Activated naive CD4-positive, alpha-beta T cell (primary cell): ENCODE measurements at regions not wholly inside any gene's neighbourhood (a gene's known extent, or its start where the extent isn't known, plus 50 kb on each side); places are given as distances from the start of the nearest gene placed in this dataset.
A peak's percentile ranks its signal among the peaks of the same experiment; 100 is the strongest.

Experiments
- DNase-seq, 4 experiments: peaks; one replicate each; lab custom pipeline; 2025; lab: John Stamatoyannopoulos, UW

DNA sequence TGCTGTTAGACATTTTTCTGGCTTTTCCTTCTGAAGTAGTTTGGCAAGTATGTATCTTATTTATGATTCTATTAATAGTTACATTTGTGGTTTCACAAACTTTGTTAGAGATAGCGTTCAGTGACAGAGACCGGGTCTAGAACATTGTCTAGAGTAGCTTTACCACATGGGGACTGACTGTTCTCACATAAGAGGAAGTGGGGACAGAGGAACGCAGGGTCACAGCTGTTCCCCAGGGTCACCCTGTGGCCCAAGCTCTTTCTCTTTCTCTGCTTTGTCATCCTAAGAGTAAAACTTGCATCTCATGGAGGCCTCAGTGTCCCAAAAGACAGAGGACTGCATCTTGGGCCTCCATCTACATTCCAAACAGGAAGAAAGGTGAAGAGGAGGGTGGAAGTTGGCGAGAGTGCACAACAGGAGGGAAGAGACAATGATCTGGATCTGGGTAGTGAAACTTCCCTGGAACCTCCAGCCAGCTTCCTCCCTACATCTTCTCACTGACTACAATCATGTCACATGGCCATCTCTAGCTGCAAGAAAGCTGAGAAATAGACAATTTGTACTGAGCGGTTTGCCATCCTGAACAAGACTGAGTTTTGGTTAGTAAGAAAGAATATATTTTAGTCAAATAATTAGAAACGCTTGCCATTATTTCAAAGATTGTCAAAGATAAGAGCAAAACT is 645.8 kb upstream of the ARID1B start:
- no peak for DNase-seq

DNA sequence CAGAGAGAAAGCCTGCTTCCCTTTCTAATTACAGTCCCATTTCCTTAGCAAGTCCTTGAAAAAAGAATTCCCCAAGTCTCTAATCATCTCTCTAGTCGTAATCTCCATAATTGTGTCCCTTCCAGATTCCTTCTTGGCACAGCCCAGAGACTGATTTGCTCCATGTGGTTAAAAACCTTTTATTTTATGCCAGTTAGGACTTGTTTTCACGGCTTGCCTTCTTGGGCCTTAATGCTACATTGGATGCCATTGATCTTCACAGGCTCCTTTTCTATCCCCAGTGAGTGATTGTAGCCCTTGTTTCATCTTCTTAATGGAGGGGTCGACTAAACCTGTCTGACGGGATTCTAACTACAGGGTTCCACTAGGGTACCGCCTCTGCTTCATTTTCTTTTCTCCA is 650.6 kb upstream of the ARID1B start:
- DNase-seq: no peak

DNA sequence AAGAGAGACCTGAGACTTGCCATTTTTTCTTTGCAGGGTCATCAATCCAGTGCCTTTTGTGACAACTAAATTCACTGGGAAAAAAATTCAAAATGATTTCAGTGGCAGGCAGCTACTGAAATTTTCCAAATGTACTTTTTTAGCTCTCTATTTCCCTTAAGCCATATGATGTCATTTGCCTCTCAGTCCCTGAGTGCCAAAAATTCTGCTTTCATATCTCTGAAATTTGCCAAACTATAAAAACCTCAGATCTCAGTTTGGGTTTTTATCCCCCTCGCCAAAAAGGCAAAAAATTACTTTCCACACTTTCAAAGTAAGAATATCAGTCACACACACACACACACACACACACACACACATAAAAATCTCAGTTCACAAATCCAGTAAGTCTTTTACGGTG is 651.3 kb upstream of the ARID1B start:
- no peak for DNase-seq

DNA sequence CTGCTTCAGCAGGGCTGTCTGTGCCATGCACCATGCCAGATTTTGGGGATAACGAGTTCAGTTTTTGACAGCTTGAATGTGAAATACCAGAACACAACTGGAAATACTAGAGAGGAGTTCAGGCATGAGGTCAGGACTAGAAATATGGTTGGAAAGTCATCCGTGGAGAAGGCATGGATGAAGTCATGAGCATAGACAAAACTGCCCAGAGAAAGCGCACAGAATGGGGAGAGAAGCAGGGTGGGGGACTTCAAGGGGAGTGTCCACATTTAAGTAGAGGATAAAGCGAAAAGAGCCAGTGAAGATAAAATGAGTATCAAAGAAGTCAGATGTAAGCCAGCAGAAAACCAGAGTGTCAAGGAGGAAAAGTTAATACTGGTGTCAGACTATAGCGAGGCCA is 653.4 kb upstream of the ARID1B start:
- no peak for DNase-seq

DNA sequence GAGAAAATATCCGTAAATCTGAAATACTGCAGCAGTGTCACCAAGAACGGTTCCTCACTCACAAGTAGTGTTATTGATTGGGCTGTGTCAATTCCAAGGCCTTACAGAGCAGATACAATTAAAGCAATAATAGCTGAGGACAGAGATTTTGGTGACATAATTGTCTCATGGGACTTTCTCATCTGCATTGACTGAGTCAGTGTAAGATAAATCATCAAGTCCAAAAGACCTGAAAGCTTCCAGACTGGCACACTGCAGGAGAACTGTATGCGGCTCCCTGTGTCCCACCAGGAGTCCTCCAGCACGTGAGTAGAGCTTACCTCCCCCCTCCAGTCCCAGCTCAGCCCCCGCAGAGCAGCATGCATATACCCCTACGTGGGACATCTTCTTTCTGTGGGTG is 655.2 kb upstream of the ARID1B start:
- no peak for DNase-seq

DNA sequence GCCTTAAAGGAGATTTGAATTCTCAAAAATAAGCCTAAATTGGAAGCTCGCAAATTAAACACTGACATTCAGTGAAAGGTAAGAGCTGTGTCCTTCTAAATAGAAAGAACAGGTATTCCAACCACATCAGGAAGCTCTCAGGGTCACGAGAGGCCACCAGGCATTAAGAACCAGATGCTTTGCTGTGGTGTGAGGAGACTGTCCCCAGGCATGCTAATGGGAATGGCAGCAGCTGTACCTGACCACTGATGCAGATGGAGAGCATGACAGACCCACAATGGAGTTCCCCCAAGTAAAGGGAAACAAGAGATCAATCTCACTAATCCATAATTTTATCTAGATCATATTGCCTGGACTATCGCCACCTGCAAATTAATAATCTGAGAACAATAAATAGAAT is 658.9 kb upstream of the NOX3 start:
- no peak for DNase-seq

DNA sequence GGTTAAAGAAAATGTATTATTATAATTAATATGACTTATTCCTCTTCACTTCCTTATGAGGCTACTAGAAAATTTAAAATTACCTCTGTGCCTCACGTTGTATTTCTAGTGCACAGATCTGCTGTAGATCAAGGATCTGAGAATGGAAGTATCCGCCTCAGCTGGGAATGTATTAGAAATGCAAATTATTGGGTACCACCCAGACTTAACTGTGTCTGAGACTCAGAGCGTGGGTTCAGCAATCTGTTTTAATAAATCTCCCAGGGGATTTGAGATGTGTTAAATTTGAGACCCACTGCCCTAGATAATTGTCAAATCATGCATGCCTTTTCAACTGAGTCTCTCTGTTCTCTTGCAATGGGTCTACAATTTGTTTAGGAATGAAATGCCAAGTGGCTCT is 658.0 kb upstream of the NOX3 start:
- DNase-seq: no peak

DNA sequence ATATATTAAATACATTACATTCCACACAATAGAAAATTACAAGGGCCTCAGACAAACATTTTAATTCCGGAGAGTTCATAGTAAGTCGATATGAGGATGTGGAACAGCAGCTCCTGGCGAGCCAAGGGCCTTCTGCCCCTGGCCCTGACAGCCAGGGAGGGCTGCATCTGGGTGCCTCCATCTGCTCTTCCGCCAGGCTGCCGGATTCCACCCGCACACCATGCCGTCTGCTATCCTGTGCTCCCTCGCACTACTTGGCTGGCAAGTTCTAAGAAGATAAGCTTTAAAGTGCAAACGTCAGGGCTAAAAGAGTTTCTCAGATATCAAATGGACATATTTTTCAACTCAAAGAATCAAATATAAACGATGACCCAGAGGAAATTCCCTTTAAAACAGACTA is 656.3 kb upstream of the NOX3 start:
- DNase-seq: no peak

DNA sequence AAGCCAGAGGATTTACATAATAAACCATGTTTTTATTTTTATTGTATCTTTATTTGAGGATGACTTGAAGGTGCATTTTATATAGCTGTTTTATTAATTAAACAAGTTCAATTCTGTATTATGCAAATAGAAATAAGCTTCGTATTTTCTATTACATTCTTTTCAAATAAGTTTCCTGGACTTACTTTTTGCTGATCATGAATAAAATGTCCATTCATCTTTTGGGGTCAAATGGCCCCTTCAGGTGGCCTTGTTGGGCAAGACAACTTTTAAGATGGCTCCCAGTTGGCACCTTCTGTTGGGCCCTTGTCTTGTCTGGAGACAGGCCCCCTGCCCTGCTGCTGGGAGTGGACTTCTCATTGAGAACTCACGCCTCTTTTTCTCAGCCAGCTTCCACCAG is 654.6 kb upstream of the NOX3 start:
- DNase-seq: no peak

DNA sequence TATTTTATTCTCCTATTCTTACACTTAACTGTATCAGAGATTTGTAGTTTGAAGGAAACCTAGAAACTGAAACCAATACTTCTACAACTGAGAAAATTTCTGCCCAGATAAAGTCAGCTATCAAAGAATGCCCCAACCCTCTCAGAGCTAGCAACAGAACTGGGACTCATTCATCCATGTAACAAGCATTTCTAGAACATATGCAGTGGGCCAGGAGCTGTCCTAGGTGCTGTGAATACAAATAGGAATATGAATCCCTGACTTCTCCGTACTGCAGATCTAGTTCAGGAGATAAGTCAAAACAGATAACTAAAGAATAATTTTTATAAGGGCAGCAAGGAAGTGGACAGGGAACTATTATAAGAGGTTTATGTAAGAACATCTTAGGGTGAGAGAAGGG is 654.1 kb upstream of the NOX3 start:
- no peak for DNase-seq

DNA sequence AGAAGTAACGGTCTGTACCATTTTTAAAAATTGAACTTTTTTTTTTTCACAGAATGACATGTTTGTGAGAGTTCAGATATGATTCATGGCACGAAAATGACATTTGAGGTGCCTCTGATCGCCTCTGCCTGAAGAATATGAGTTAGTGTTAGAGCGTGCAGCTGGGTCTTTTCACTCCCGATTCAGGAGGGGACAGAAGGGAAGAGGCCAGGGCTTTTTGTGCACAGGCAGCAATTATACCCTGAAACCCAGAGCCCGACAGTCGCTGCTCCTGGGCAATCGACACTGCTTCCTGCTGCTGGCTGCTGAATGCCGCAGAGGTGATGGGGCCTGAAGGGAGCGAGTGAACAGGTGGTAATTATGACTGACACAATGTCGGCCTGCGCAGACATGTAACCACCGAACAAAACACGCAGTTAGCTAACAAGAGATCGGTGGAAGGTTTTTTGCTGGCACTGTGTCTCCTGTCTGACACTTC is 652.0 kb upstream of the NOX3 start:
- DNase-seq: no peak

DNA sequence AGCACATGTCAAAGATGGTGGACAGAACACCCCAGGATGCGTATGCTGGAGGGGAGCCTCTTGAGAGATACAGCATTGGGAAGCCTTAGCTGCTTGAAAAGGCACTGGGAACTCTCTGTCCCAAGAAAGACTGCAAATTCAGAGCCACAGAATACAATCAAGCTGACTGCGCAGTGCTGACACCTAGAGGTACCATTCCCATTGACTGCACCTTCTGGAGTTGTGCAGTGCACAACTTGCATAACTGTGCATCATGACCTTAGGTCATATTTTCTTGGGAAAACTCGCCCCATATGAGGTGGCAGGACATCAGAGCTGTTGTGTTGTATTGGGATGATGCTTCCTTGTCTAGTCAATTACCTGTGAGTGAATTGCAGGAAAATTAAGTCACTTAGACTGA is 646.5 kb upstream of the NOX3 start:
- DNase-seq: no peak

DNA sequence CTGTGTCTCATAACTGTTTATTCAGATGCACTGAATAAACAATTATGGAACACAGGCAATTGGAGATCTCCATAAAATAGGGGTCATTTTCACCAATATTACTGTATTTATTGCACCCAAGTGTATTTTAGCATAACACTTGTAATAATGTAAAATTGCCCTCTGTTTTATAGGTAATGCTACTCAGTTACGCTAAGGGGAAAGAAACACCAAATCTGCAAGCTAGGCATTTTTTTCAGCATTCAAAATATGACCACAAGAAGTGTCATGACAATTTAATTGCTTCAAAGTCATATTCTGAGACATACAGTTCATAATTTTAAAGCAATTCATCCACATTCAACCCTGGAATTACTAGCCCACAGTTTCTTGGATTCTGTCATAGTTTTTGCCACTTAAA is 643.2 kb upstream of the NOX3 start:
- DNase-seq: no peak

DNA sequence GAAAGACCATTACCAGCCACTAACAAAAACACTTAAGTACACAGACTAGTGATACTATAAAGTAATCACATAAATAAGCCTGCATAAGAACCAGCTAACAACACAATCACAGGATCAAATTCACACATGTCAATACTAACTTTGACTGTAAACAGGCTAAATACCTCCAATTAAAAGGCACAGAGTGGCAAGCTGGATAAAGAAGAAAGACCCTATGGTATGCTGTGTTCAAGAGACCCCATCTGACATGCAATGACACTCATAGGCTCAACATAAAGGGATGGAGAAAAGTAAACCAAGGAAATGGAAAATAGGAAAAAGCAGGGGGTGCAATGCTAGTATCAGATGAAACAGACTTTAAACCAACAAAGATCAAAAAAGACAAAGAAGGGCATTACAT is 631.8 kb upstream of the NOX3 start:
- DNase-seq: no peak

DNA sequence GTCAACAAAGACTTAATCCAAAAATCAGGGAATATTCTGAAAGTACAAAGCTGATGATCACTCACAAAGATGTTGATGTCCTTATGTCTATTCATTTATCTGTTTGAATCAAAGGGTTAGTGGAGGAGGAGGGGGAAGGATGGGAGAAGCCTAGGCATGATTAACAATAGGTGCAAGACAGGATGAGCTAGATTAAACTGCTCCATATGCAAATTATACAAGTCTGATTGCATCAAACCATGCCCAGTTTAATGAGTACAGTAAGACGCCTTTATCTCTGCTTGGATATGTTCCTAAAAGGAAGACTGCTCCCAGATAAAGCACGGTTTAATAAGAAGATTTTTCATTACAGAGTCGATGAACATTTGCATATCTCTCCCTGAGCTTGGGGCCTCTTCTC is 626.4 kb upstream of the NOX3 start:
- no peak for DNase-seq

DNA sequence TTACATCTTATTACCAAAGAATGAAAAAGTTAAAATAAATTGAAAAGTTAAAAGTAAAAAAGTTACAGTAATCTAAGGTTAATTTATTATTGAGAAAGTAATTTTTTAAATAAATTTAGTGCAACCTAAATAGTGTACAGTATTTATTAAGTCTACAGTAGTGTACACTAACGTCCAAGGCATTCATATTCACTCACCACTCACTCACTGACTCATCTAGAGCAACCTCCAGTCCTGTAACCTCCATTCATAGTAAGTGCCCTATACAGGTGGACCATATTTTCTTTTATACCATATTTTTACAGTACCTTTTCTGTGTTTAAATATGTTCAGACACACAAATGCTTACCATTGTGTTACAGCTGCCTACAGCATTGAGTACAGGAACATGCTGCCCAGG is 624.7 kb upstream of the NOX3 start:
- DNase-seq: no peak

DNA sequence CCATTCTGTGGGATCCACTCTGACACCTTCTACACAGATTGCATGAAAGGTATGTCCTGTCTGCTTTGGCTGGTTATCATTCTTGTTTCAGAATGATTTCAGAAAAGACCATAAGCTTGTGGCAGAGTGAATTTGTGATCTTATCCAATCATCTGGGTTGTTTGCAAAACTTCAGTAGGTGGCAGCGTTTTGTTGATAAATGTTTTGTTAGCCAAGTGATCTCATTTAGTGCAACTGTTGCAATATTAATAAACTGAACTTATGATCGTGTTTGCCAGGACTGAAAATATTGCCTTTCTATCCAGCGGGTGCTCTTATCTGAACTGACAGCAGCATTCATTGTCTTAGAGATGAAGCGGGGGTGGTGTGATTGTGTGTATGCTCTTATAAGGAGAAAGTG is 613.2 kb upstream of the NOX3 start:
- DNase-seq: no peak

DNA sequence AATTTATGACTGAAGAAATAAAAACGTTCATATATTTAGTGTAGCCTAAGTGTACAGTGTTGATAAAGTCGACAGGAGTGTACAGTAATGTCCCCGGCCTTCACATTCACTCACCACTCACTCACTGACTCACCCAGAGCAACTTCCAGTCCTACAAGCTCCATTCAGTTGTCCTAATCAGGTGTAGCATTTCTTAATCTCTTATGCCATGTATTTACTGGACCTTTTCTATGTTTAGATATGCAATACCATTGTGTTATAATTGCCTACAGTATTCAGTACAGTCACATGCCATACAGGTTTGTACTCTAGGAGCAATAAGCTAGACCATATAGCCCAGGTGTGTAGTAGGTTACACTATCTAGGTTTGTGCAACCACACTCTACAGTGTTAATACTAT is 610.2 kb upstream of the NOX3 start:
- no peak for DNase-seq

DNA sequence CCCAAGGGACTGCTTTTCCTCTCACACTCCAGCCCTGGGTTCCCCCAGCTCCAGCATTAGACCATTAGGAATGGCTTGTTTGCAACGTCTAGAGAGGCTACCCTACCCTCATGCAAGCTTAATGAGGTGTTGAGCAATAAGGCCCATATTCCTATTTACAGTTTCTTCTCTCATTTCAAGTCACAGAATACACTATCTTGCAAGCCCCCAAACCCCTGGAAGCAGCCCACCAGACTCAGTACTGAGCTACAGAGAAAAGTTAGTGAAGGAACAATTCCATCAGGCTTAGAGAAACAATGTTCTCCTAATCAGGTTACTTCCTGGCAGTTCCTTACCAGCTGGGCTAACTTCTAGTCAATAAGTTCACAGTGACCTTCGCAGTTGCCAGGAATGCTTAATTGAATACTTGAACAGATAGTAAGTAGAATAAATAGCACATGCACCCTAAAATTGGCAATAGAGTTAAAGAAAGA is 606.5 kb upstream of the NOX3 start:
- DNase-seq: no peak

DNA sequence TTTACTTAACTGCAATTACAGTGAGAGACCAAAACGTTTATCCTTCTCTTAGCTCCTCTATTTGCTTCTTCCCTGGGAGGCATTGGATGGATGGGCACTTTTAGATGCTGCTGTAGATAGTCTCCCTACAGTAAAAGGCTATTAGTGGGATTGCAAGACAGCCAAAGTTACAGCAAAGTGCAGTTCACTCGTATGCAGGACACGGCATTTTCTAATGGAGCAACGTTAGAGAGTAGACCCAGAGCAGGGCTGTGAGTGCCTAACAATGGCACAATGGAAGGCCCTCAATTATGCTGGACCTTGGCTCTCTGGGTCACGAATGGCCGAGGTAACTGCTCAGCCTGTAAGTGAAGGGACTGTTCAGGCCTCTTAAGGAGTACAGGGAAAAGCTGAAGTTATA is 605.8 kb upstream of the NOX3 start:
- no peak for DNase-seq

DNA sequence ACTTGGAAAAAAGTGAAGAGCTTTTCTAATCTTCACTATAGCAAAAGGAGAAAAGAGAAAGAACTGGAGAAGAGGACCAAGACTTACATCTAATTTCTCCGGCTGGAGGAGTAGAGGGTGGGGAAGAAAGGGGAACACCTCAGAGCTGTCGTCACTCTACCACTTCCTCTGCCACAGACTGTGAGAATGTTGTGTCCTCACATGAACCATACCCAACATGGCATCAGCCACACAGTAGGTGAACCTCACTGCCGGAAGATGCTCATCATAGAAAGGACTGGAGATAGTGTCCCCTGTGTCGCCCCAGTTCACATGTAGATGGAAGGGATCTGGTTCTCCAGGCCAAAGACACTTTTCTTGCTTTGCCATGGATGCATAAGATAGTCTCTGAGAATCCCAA is 604.4 kb upstream of the NOX3 start:
- peak in 1 of 4 experiments; percentile 3 for DNase-seq

DNA sequence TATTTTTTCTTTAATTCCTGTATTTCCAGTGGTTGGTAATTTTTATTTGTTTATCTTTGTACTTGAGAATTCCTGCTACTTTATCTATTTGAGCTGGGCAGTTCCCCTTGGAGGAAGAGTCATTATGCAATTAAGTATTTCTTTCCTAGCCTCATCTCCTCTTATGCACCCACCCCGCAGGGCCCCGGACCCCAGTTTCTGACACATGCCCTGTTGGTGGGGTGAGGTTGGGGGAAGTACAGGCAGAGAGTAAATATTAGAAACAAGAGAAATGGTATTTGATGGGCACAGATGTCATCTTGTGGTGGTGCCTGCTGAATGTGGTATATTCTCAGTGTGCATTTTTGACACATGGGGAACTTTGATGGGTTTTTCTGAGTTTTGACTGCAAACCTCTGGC is 602.7 kb upstream of the NOX3 start:
- DNase-seq: no peak

DNA sequence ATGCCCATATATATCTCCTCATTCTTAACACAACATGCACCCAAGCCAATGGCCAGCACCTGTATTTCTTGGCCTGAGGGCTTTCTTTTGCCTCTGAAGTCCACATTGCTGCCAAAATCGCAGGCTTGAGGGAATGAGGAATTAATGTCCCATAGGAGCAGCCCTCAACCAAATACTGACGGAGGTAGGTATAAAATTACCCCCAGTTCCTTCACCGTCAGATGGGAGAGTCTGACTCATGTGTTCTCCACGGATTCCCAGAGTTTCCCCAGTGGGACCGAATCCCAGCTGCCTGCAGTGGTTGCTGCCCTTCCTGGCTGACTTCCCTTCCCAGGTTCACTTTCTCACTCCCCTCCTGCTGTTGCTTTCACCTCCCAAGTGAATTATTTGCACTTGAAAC is 602.2 kb upstream of the NOX3 start:
- no peak for DNase-seq

DNA sequence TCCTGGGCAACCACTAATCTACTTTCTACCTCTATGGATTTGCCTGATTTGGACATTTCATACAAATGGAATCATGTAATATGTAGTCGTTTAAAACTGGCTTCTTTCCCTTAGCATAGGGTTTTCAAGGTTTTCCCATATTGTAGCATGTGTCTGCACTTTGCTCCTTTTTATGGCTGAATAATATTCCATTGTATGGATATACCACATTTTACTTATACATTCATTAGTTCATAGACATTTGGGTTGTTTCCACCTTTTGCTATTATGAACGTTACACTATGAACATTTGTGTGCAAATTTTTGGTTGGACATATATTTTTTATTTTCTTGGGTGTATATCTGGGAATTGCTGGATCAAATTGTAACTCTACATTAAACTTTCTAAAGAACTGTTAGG is 600.4 kb upstream of the NOX3 start:
- no peak for DNase-seq

DNA sequence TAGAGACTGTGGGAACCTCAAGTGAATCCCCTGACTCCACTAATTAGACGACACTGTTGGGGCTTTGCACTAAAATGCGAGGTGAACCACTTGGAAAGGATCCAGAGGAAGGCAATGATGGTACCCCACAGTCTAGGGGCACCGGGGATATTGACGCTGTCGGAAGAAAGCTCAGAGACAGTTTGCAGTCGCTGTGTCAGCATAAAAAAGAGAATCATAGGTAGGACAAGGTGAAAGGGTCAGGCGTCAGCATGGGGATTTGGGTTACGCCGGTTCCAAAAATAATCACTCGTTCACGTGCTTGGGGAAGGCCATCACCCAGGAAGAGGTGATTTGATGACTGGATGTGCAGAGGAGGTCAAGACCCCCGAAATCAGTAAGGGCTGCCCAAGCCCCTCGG is 598.0 kb upstream of the NOX3 start:
- DNase-seq: no peak
